ENCODE measurements at regions not wholly inside any gene's neighbourhood (a gene's known extent, or its start where the extent isn't known, plus 50 kb on each side); places are given as distances from the start of the nearest gene placed in this dataset.

DNA sequence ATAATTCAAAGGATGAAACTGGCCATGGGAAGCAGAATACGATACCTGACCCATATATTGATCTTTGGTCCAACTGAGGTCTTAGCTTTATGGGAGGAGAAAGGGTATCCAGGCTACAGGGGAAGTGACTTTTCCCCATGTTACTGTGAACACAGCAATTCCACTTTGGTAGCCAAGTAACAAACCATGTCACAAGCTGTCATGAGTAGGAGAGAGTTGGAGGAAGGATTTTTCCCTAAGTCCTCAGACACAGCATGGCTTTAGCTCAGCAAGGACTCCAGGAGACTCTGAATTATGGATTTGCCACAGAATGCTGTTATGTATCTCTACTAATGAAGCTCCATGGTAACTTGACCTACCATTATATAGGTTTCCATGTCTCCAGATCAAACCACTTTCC is 56.5 kb upstream of the GNAO1 start:
- Histone ChIP-seq H3F3A (ENCODE audit: control insufficient read depth, insufficient read depth) (no peaks in the 10 kb centered on the region), H3K79me2 (ENCODE audit: control insufficient read depth, low read length) (no peaks in the 10 kb centered on the region), H3K36me3 (ENCODE audit: control insufficient read depth, low read length) (no peaks in the 10 kb centered on the region), H3K4me2 (ENCODE audit: low read length) (no peak overlapping the region), H3K9me3 (ENCODE audit: control insufficient read depth, insufficient read depth, low read length) (no peaks in the 10 kb centered on the region), H3K27me3 (ENCODE audit: control insufficient read depth, low read length) (0 out of 2 replicates have a peak, but pooled peaks cover 3% of the 10 kb centered on the region), H3K4me1 (ENCODE audit: control insufficient read depth, low read length) (no peaks in the 10 kb centered on the region), H3K27ac (ENCODE audit: low read depth, low read length) (no peak overlapping the region), H3K9me2 (replicated peaks; ENCODE audit: control insufficient read depth, low read length) (no peaks in the 10 kb centered on the region), H3K4me3 (ENCODE audit: low read length) (no peak overlapping the region), H4K20me1 (ENCODE audit: control insufficient read depth, insufficient read depth, low read depth, low read length) (no peaks in the 10 kb centered on the region)
- TF ChIP-seq EZH2phosphoT487 (IDR thresholded peaks at IDR 0.05; ENCODE audit: borderline replicate concordance, low read length) = no peak

DNA sequence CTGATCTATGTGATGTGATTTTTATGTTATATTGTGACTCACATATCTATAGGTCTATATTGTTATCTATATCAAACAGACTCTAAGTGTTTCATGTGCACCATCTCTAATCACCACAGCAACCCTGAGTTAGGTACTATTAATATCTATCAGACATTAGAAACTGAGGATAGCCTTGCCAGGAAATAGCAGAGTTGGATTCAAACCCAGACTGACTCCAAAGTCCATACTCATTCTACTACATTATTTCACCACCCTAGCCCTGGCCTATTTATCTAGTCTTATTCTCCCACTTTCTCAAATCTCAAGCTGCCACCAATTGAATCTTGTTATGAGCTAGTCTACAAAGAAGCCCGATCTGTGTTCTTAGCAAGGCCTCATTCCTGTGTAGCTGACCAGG is 65.4 kb upstream of the GNAO1 start:
- H3K9me2 ChIP-seq (replicated peaks; ENCODE audit: control insufficient read depth, low read length) = no peaks in the 10 kb centered on the region
- no peaks in the 10 kb centered on the region for H3K27me3 ChIP-seq (ENCODE audit: control insufficient read depth, low read length)
- H3K4me3 ChIP-seq (ENCODE audit: low read length) = no peak overlapping the region
- H3K4me1 ChIP-seq (ENCODE audit: control insufficient read depth, low read length) = no peaks in the 10 kb centered on the region
- H3K79me2 ChIP-seq (ENCODE audit: control insufficient read depth, low read length) = no peaks in the 10 kb centered on the region
- TF ChIP-seq EZH2phosphoT487 (IDR thresholded peaks at IDR 0.05; ENCODE audit: borderline replicate concordance, low read length) = no peak
- TF ChIP-seq, protein P1, sequence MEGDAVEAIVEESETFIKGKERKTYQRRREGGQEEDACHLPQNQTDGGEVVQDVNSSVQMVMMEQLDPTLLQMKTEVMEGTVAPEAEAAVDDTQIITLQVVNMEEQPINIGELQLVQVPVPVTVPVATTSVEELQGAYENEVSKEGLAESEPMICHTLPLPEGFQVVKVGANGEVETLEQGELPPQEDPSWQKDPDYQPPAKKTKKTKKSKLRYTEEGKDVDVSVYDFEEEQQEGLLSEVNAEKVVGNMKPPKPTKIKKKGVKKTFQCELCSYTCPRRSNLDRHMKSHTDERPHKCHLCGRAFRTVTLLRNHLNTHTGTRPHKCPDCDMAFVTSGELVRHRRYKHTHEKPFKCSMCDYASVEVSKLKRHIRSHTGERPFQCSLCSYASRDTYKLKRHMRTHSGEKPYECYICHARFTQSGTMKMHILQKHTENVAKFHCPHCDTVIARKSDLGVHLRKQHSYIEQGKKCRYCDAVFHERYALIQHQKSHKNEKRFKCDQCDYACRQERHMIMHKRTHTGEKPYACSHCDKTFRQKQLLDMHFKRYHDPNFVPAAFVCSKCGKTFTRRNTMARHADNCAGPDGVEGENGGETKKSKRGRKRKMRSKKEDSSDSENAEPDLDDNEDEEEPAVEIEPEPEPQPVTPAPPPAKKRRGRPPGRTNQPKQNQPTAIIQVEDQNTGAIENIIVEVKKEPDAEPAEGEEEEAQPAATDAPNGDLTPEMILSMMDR (IDR thresholded peaks at IDR 0.05; ENCODE audit: low read depth, low read length, poor library complexity, severe bottlenecking) = no peak
- H3K4me2 ChIP-seq (ENCODE audit: low read length) = no peak overlapping the region
- no peaks in the 10 kb centered on the region for H4K20me1 ChIP-seq (ENCODE audit: control insufficient read depth, insufficient read depth, low read depth, low read length)
- H3K9me3 ChIP-seq (ENCODE audit: control insufficient read depth, insufficient read depth, low read length) = no peaks in the 10 kb centered on the region
- H3F3A ChIP-seq (ENCODE audit: control insufficient read depth, insufficient read depth) = no peaks in the 10 kb centered on the region
- no peak overlapping the region for H3K27ac ChIP-seq (ENCODE audit: low read depth, low read length)
- H3K36me3 ChIP-seq (ENCODE audit: control insufficient read depth, low read length) = no peaks in the 10 kb centered on the region

DNA sequence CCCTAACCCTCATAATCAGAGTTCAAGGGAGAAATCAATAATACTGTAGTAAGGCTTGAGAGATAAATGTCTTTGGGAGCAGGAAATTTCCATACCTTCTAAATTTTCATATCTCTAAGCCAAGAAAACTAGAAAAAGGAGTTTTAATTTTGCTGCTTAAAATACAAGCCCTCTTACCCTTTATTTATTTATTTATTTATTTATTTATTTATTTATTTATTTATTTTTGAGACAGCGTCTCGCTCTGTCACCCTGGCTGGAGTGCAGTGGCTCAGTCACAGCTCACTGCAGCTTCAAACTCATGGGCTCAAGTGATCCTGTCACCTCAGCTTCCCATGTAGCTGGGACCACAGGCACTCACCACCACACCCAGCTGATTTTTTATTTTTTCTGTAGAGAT is 69.0 kb upstream of the GNAO1 start:
- H4K20me1 ChIP-seq (ENCODE audit: control insufficient read depth, insufficient read depth, low read depth, low read length) = no peaks in the 10 kb centered on the region
- H3F3A ChIP-seq (ENCODE audit: control insufficient read depth, insufficient read depth) = no peaks in the 10 kb centered on the region

DNA sequence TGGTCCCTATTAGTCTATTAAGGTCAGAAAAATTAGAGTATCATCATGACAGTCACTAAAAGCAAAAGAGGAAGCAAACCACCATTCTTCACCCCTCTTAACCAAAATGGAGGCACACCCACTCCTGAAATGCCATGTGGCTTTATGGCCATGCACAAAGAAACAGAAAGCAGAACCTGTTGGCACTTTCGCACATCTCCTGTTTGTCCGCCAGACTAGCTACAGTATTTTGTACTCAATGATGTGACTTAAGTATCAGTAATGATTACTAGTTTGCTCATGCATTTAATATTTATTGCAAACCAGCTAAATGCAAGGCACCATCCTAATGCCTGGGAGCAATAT is 70.2 kb upstream of the GNAO1 start:
- no peaks in the 10 kb centered on the region for H4K20me1 ChIP-seq (ENCODE audit: control insufficient read depth, insufficient read depth, low read depth, low read length)
- H3K79me2 ChIP-seq (ENCODE audit: control insufficient read depth, low read length) = no peaks in the 10 kb centered on the region
- no peaks in the 10 kb centered on the region for H3K9me3 ChIP-seq (ENCODE audit: control insufficient read depth, insufficient read depth, low read length)
- H3F3A ChIP-seq (ENCODE audit: control insufficient read depth, insufficient read depth) = no peaks in the 10 kb centered on the region
- no peak overlapping the region for H3K27ac ChIP-seq (ENCODE audit: low read depth, low read length)
- no peak overlapping the region for H3K4me3 ChIP-seq (ENCODE audit: low read length)
- no peaks in the 10 kb centered on the region for H3K4me1 ChIP-seq (ENCODE audit: control insufficient read depth, low read length)
- no peak for TF ChIP-seq EZH2phosphoT487 (IDR thresholded peaks at IDR 0.05; ENCODE audit: borderline replicate concordance, low read length)
- TF ChIP-seq, protein P1 (IDR thresholded peaks at IDR 0.05; ENCODE audit: low read depth, low read length, poor library complexity, severe bottlenecking) = no peak
- H3K9me2 ChIP-seq (replicated peaks; ENCODE audit: control insufficient read depth, low read length) = no peaks in the 10 kb centered on the region
- H3K4me2 ChIP-seq (ENCODE audit: low read length) = no peak overlapping the region
- no peaks in the 10 kb centered on the region for H3K36me3 ChIP-seq (ENCODE audit: control insufficient read depth, low read length)
- peaks cover 6% of the 10 kb centered on the region for H3K27me3 ChIP-seq (ENCODE audit: control insufficient read depth, low read length)

More for the DNA sequence above, 69.0 kb upstream of the GNAO1 start:
- Histone ChIP-seq H3K4me1 (ENCODE audit: control insufficient read depth, low read length) (no peaks in the 10 kb centered on the region), H3K27me3 (ENCODE audit: control insufficient read depth, low read length) (no peaks in the 10 kb centered on the region), H3K9me2 (replicated peaks; ENCODE audit: control insufficient read depth, low read length) (no peaks in the 10 kb centered on the region), H3K79me2 (ENCODE audit: control insufficient read depth, low read length) (no peaks in the 10 kb centered on the region), H3K9me3 (ENCODE audit: control insufficient read depth, insufficient read depth, low read length) (no peaks in the 10 kb centered on the region), H3K27ac (ENCODE audit: low read depth, low read length) (no peak overlapping the region), H3K4me3 (ENCODE audit: low read length) (no peak overlapping the region), H3K36me3 (ENCODE audit: control insufficient read depth, low read length) (no peaks in the 10 kb centered on the region), H3K4me2 (ENCODE audit: low read length) (no peak overlapping the region)
- TF ChIP-seq, protein P1 (IDR thresholded peaks at IDR 0.05; ENCODE audit: low read depth, low read length, poor library complexity, severe bottlenecking) = no peak
- TF ChIP-seq EZH2phosphoT487 (IDR thresholded peaks at IDR 0.05; ENCODE audit: borderline replicate concordance, low read length) = no peak
